MCF 10A (cell line): ENCODE measurements at regions not wholly inside any gene's neighbourhood (a gene's known extent, or its start where the extent isn't known, plus 50 kb on each side); places are given as distances from the start of the nearest gene placed in this dataset.
"Not testable (repeated sequence)": the region's sequence is repeated elsewhere in the genome, so short reads cannot be mapped to it uniquely, and the experiment has no call there.

Experiments
- BruUV-seq: library from RNA; stranded (reverse); fragments of 400-500 nt; replicated peaks from 2 replicates; lab custom pipeline; 2021; lab: Mats Ljungman, UMichigan
- CTCF ChIA-PET: fragments of 300-600 bp; sonication (Branson Sonifier 250); formaldehyde crosslinking; extraction: SDS; loops from one replicate; lab custom pipeline; 2021; ENCODE audit warnings: antibody characterized with exemption, inconsistent platforms; lab: Yijun Ruan, JAX
- POLR2A ChIA-PET: fragments of 300-600, 350-650 bp; sonication (Branson Sonifier 250); formaldehyde crosslinking; extraction: SDS; loops from one replicate; lab custom pipeline; 2020; ENCODE audit warnings: antibody characterized with exemption, inconsistent platforms; lab: Yijun Ruan, JAX
- DNase-seq: peaks from one replicate; pipeline ENCODE4 v3.0.0-alpha.2; 2018; ENCODE audit not compliant: unreplicated experiment
- H3K27ac Mint-ChIP-seq: one replicate; pipeline ENCODE4 v1.8.0; 2022; ENCODE audit warnings: mild to moderate bottlenecking, low read depth, mixed read lengths; ENCODE audit not compliant: unreplicated experiment
- H3K27me3 Mint-ChIP-seq: one replicate; pipeline ENCODE4 v1.8.0; 2022; ENCODE audit warnings: mixed read lengths; ENCODE audit not compliant: insufficient read depth, unreplicated experiment
- H3K36me3 Mint-ChIP-seq: one replicate; pipeline ENCODE4 v1.8.0; 2022; ENCODE audit warnings: mild to moderate bottlenecking, moderate library complexity, mixed read lengths; ENCODE audit not compliant: insufficient read depth, unreplicated experiment
- H3K4me1 Mint-ChIP-seq: one replicate; pipeline ENCODE4 v1.8.0; 2022; ENCODE audit warnings: mixed read lengths; ENCODE audit not compliant: insufficient read depth, unreplicated experiment
- H3K4me3 Mint-ChIP-seq: one replicate; pipeline ENCODE4 v1.8.0; 2022; ENCODE audit warnings: mild to moderate bottlenecking, moderate library complexity, mixed read lengths; ENCODE audit not compliant: unreplicated experiment
- H3K9me3 Mint-ChIP-seq: one replicate; pipeline ENCODE4 v1.8.0; 2022; ENCODE audit warnings: mixed read lengths; ENCODE audit not compliant: unreplicated experiment
- CTCF ChIP-seq: fragments of 200-600 bp; IDR thresholded peaks from one replicate; pipeline ENCODE4 v1.8.0; 2022; ENCODE audit warnings: antibody characterized with exemption, mild to moderate bottlenecking; ENCODE audit not compliant: unreplicated experiment
- intact Hi-C: fragments of 100-400 bp; cut with micrococcal nuclease; formaldehyde crosslinking; loops from 2 replicates; pipeline ENCODE4 v1.14.1; 2022

- no peak for DNase-seq
- no peak for TF ChIP-seq CTCF
- no peaks in the 10 kb centered on the region for H3K27me3 Mint-ChIP-seq
- BruUV-seq, result no TSS peak
- no peaks in the 10 kb centered on the region for H3K4me1 Mint-ChIP-seq
- CTCF ChIA-PET, result no interaction called here
- intact Hi-C loops, result no loop called here
- POLR2A ChIA-PET, result no interaction called here
- H3K27ac Mint-ChIP-seq, result no peak overlapping the region
- H3K4me3 Mint-ChIP-seq, result no peak overlapping the region
- H3K36me3 Mint-ChIP-seq, result no peaks in the 10 kb centered on the region
- peaks cover under 1% of the 10 kb centered on the region for H3K9me3 Mint-ChIP-seq
These were observed 494.7 kb upstream of the TECRL start for GRCh38 chr4:64903986-64904385.

- no peak overlapping the region for H3K27ac Mint-ChIP-seq
- intact Hi-C loops, result no loop called here
- H3K4me3 Mint-ChIP-seq, result no peak overlapping the region
- ChIA-PET CTCF (interaction anchor here (0.6 kb wide), 1 partner anchor 65 kb away, joined by 5 read pairs; no protein-coding TSS in a partner anchor), POLR2A (no interaction called here)
- no peaks in the 10 kb centered on the region for H3K9me3 Mint-ChIP-seq
- TF ChIP-seq CTCF, result no peak
- H3K27me3 Mint-ChIP-seq, result no peaks in the 10 kb centered on the region
- no peaks in the 10 kb centered on the region for H3K36me3 Mint-ChIP-seq
- no peak for DNase-seq
- no TSS peak for BruUV-seq
- H3K4me1 Mint-ChIP-seq, result no peaks in the 10 kb centered on the region
These were observed 490.3 kb upstream of the TECRL start for GRCh38 chr4:64899563-64899962.

- BruUV-seq, H3K4me1 Mint-ChIP-seq: not testable (repeated sequence)
These were observed 489.8 kb upstream of the TECRL start for GRCh38 chr4:64899030-64899429.

GRCh38 chr4:64897683-64898082 is 488.4 kb upstream of the TECRL start:
- H3K9me3 Mint-ChIP-seq, result no peaks in the 10 kb centered on the region
- H3K36me3 Mint-ChIP-seq, result no peaks in the 10 kb centered on the region
- no TSS peak for BruUV-seq
- CTCF ChIA-PET, result no interaction called here
- H3K4me3 Mint-ChIP-seq, result no peak overlapping the region
- POLR2A ChIA-PET, result no interaction called here
- no peaks in the 10 kb centered on the region for H3K4me1 Mint-ChIP-seq
- H3K27me3 Mint-ChIP-seq, result no peaks in the 10 kb centered on the region
- TF ChIP-seq CTCF, result no peak
- DNase-seq, result no peak
- no peak overlapping the region for H3K27ac Mint-ChIP-seq
- intact Hi-C loops, result no loop called here

More at GRCh38 chr4:64899030-64899429, 489.8 kb upstream of the TECRL start:
- H3K27ac Mint-ChIP-seq, intact Hi-C loops, H3K9me3 Mint-ChIP-seq, POLR2A ChIA-PET, CTCF ChIA-PET, DNase-seq, H3K4me3 Mint-ChIP-seq, H3K27me3 Mint-ChIP-seq, H3K36me3 Mint-ChIP-seq: not testable (repeated sequence)

- H3K4me3 Mint-ChIP-seq, result no peak overlapping the region
- TF ChIP-seq CTCF, result no peak
- no peaks in the 10 kb centered on the region for H3K27me3 Mint-ChIP-seq
- POLR2A ChIA-PET, result no interaction called here
- H3K4me1 Mint-ChIP-seq, result peaks cover 4% of the 10 kb centered on the region
- CTCF ChIA-PET, result no interaction called here
- BruUV-seq, result no TSS peak
- intact Hi-C loops, result no loop called here
- H3K36me3 Mint-ChIP-seq, result no peaks in the 10 kb centered on the region
- H3K27ac Mint-ChIP-seq, result no peak overlapping the region
- DNase-seq, result no peak
- H3K9me3 Mint-ChIP-seq, result no peaks in the 10 kb centered on the region
These were observed 485.8 kb upstream of the TECRL start for GRCh38 chr4:64895031-64895430.
